Stomach (tissue), 4 donors: ENCODE measurements at regions not wholly inside any gene's neighbourhood (a gene's known extent, or its start where the extent isn't known, plus 50 kb on each side); places are given as distances from the start of the nearest gene placed in this dataset.

Experiments used
- EP300 ChIP-seq: sonication (generic); formaldehyde crosslinking; IDR thresholded peaks from one replicate; pipeline ENCODE4 v1.6.1; 2017; ENCODE audit warnings: antibody characterized with exemption
- POLR2A ChIP-seq, 4 donors: fragments of 450-650 bp; IDR thresholded peaks; one replicate each; pipeline ENCODE4 v1.6.1; 2016; ENCODE audit warnings: antibody characterized with exemption in 4 of 4, control low read depth in 2 of 4, mild to moderate bottlenecking in 1 of 4, moderate library complexity in 1 of 4
- POLR2AphosphoS5 ChIP-seq, 3 donors: sonication (generic); formaldehyde crosslinking; IDR thresholded peaks; one replicate each; pipeline ENCODE4 v1.6.1; 2016; ENCODE audit warnings: antibody characterized with exemption in 3 of 3
- TF ChIP-seq, protein P1 (sequence below), 7 experiments: fragments of 450-650 bp in 4 of 7; fragments of 200-600 bp in 3 of 7; sonication (generic) in 3 of 7; IDR thresholded peaks; one replicate each; pipeline ENCODE4 v1.5.1; 2016 to 2019; ENCODE audit warnings: antibody characterized with exemption in 7 of 7, control low read depth in 2 of 7, mild to moderate bottlenecking in 1 of 7

- TF ChIP-seq POLR2A (IDR thresholded peaks at IDR 0.05), result no peak
- TF ChIP-seq, protein P1, sequence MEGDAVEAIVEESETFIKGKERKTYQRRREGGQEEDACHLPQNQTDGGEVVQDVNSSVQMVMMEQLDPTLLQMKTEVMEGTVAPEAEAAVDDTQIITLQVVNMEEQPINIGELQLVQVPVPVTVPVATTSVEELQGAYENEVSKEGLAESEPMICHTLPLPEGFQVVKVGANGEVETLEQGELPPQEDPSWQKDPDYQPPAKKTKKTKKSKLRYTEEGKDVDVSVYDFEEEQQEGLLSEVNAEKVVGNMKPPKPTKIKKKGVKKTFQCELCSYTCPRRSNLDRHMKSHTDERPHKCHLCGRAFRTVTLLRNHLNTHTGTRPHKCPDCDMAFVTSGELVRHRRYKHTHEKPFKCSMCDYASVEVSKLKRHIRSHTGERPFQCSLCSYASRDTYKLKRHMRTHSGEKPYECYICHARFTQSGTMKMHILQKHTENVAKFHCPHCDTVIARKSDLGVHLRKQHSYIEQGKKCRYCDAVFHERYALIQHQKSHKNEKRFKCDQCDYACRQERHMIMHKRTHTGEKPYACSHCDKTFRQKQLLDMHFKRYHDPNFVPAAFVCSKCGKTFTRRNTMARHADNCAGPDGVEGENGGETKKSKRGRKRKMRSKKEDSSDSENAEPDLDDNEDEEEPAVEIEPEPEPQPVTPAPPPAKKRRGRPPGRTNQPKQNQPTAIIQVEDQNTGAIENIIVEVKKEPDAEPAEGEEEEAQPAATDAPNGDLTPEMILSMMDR (IDR thresholded peaks at IDR 0.05), result no peak
- no peak for TF ChIP-seq EP300
- TF ChIP-seq POLR2AphosphoS5 (IDR thresholded peaks at IDR 0.05), result no peak
Observed at GRCh38 chr3:106157411-106157810, 288.6 kb upstream of the CBLB start.
